Right lobe of liver (tissue), 6 donors: ENCODE measurements at regions not wholly inside any gene's neighbourhood (a gene's known extent, or its start where the extent isn't known, plus 50 kb on each side); places are given as distances from the start of the nearest gene placed in this dataset.

Experiments
- ATAC-seq, 4 donors: fragments of 200-7000 bp; cut with Tn5 transposase; one replicate each; pipeline ENCODE4 v1.9.1; 2020; ENCODE audit warnings: mild to moderate bottlenecking in 4 of 4, moderate library complexity in 4 of 4
- DNase-seq, 3 donors: peaks; one replicate each; pipeline ENCODE4 v3.0.0-alpha.2; 2020
- H3K27ac ChIP-seq, 3 donors: fragments of 200-600 bp; one replicate each; pipeline ENCODE4 v1.8.0; 2022
- H3K27me3 ChIP-seq, 2 donors: fragments of 200-600 bp; one replicate each; pipeline ENCODE4 v1.8.0; 2022
- H3K36me3 ChIP-seq, 4 donors: fragments of 200-600 bp; sonication (generic) in 1 of 4; one replicate each; pipeline versions ENCODE4 v1.5.1 to v1.8.0; 2017 to 2022; ENCODE audit warnings: control low read depth in 1 of 4
- H3K4me1 ChIP-seq, 4 donors: fragments of 200-600 bp; sonication (generic) in 1 of 4; one replicate each; pipeline versions ENCODE4 v1.5.1 to v1.8.0; 2017 to 2022; ENCODE audit warnings: control low read depth in 1 of 4
- H3K4me3 ChIP-seq, 3 donors: fragments of 200-600 bp; one replicate each; pipeline ENCODE4 v1.8.0; 2022
- H3K9me3 ChIP-seq, 4 donors: fragments of 200-600 bp; sonication (generic) in 1 of 4; one replicate each; pipeline versions ENCODE4 v1.5.1 to v1.8.0; 2017 to 2022; ENCODE audit warnings: control low read depth in 1 of 4
- CTCF ChIP-seq, 4 donors: fragments of 200-600 bp in 3 of 4; fragments of 450-650 bp in 1 of 4; IDR thresholded peaks; one replicate each; pipeline versions ENCODE4 v1.5.1 to v1.8.0; 2016 to 2022; ENCODE audit warnings: antibody characterized with exemption in 4 of 4, mild to moderate bottlenecking in 2 of 4
- POLR2A ChIP-seq: fragments of 450-650 bp; IDR thresholded peaks from one replicate; pipeline ENCODE4 v1.6.1; 2017; ENCODE audit warnings: antibody characterized with exemption, mild to moderate bottlenecking
- WGBS: methylation state at CpG from one replicate; pipeline ENCODE4 v1.1.6; 2018; ENCODE audit warnings: low coverage, low lambda C conversion rate; ENCODE audit not compliant: insufficient coverage; ENCODE audit errors: missing lambda C conversion rate; 5-methylcytosine and 5-hydroxymethylcytosine counted together
- intact Hi-C, 2 donors: fragments of 100-400 bp; cut with DNase I; formaldehyde crosslinking; loops; one replicate each; pipeline versions ENCODE4 v1.11.2 to v1.14.1; 2022
- donor health status: DM: no; HTN: yes; CAD: no.
- donor health status: DM: no; HTN: no; CAD: no.
- donor health status: DM: no; HTN: no; CAD: no.
- donor health status: DM: no; HTN: yes; CAD: no.
- donor health status: DM: no; HTN: yes; CAD: no.

GRCh38 chr20:43262341-43262740 is 72.6 kb upstream of the PTPRT start:
- intact Hi-C loops, result no loop called here
- no peak for DNase-seq
- Histone ChIP-seq H3K36me3 (no peaks in the 10 kb centered on the region), H3K4me1 (no peaks in the 10 kb centered on the region), H3K27ac (no peak overlapping the region), H3K9me3 (no peaks in the 10 kb centered on the region), H3K4me3 (no peak overlapping the region), H3K27me3 (no peaks in the 10 kb centered on the region)
- ATAC-seq, result no peak
- WGBS, result 60% methylated on average over 8 of the region's 8 CpGs
- TF ChIP-seq POLR2A, result no peak
- no peak for TF ChIP-seq CTCF (IDR thresholded peaks at IDR 0.05)

DNA sequence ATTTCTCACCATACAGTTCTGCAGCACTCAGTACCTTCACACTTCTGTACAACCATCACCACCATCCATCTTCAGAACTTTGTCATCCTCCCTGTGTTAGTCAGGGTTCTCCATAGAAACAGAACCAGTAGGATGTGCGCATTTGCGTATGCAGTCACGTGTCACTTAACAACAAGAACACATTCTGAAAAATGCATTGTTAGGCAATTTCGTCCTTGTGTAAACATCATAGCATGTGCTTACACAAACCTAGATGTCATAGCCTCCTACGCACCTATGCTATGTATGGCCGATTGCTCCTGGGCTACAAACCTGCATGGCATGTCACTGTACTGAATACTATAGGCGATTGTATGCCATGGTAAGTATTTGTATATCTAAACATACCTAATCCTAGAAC is 66.2 kb upstream of the PTPRT start:
- H3K36me3 ChIP-seq, result no peaks in the 10 kb centered on the region
- WGBS, result 50% methylated on average over 7 of the region's 7 CpGs
- no peak for DNase-seq
- ATAC-seq, result no peak
- no peak for TF ChIP-seq CTCF (IDR thresholded peaks at IDR 0.05)
- no peak for TF ChIP-seq POLR2A
- H3K4me3 ChIP-seq, result no peak overlapping the region
- no peaks in the 10 kb centered on the region for H3K4me1 ChIP-seq
- intact Hi-C loops, result no loop called here
- no peaks in the 10 kb centered on the region for H3K27me3 ChIP-seq
- no peaks in the 10 kb centered on the region for H3K9me3 ChIP-seq
- no peak overlapping the region for H3K27ac ChIP-seq

DNA sequence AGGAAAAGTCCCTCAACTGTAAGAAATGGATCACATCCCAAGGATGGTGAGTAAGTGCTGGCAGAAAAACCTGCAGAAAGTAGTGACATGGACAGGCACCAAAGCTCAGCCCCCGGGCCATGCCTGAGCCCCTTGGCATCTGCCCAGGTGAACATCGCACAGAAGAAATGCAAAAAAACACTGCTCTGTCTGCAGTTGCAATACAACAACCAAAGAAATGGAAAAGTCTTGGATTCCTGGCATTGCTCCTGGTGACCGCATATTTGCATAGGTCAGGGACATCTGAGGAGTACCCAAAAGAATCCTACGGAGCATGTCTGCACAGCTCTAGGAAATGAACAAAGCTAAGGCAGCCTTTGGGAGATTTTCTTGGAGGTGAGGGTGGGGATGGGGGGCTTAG is 63.1 kb upstream of the PTPRT start:
- TF ChIP-seq CTCF (IDR thresholded peaks at IDR 0.05) (no peak), POLR2A (no peak)
- H3K27ac ChIP-seq, result no peak overlapping the region
- no peaks in the 10 kb centered on the region for H3K9me3 ChIP-seq
- no peaks in the 10 kb centered on the region for H3K4me1 ChIP-seq
- intact Hi-C loops, result no loop called here
- 76% methylated on average over 2 of the region's 4 CpGs for WGBS
- DNase-seq, result no peak
- ATAC-seq, result no peak
- H3K36me3 ChIP-seq, result no peaks in the 10 kb centered on the region
- H3K4me3 ChIP-seq, result no peak overlapping the region
- no peaks in the 10 kb centered on the region for H3K27me3 ChIP-seq

- no peaks in the 10 kb centered on the region for H3K4me1 ChIP-seq
- no peak overlapping the region for H3K4me3 ChIP-seq
- DNase-seq (no peak), ATAC-seq (no peak)
- no peaks in the 10 kb centered on the region for H3K9me3 ChIP-seq
- intact Hi-C loops, result no loop called here
- H3K27me3 ChIP-seq, result no peaks in the 10 kb centered on the region
- no peak overlapping the region for H3K27ac ChIP-seq
- WGBS, result 17% methylated on average over 1 of the region's 2 CpGs
- no peaks in the 10 kb centered on the region for H3K36me3 ChIP-seq
- no peak for TF ChIP-seq CTCF (IDR thresholded peaks at IDR 0.05)
- no peak for TF ChIP-seq POLR2A
These were observed 58.6 kb upstream of the PTPRT start for GRCh38 chr20:43248341-43248740.

- H3K9me3 ChIP-seq, result no peaks in the 10 kb centered on the region
- DNase-seq, result no peak
- H3K36me3 ChIP-seq, result no peaks in the 10 kb centered on the region
- WGBS, result 55% methylated on average over 1 of the region's 3 CpGs
- no peak overlapping the region for H3K27ac ChIP-seq
- TF ChIP-seq POLR2A, result no peak
- no peaks in the 10 kb centered on the region for H3K4me1 ChIP-seq
- no peak overlapping the region for H3K4me3 ChIP-seq
- no peaks in the 10 kb centered on the region for H3K27me3 ChIP-seq
- intact Hi-C loops, result no loop called here
- ATAC-seq, result no peak
These were observed 57.7 kb upstream of the PTPRT start for GRCh38 chr20:43247361-43247760.
